Glutamatergic neuron (in vitro differentiated cells): ENCODE measurements at regions not wholly inside any gene's neighbourhood (a gene's known extent, or its start where the extent isn't known, plus 50 kb on each side); places are given as distances from the start of the nearest gene placed in this dataset.

Source experiments
- DNase-seq: peaks from one replicate; pipeline ENCODE4 v3.0.0; 2022
- H3K27ac Mint-ChIP-seq: one replicate; pipeline ENCODE4 v1.8.0; 2020; ENCODE audit warnings: mild to moderate bottlenecking, mixed read lengths, inconsistent platforms; ENCODE audit not compliant: unreplicated experiment
- H3K27me3 Mint-ChIP-seq: one replicate; pipeline ENCODE4 v1.8.0; 2020; ENCODE audit warnings: mild to moderate bottlenecking, moderate library complexity, mixed read lengths, inconsistent platforms; ENCODE audit not compliant: unreplicated experiment
- H3K36me3 Mint-ChIP-seq: one replicate; pipeline ENCODE4 v1.8.0; 2020; ENCODE audit warnings: mild to moderate bottlenecking, mixed read lengths, inconsistent platforms; ENCODE audit not compliant: unreplicated experiment
- H3K4me1 Mint-ChIP-seq: one replicate; pipeline ENCODE4 v1.8.0; 2020; ENCODE audit warnings: mild to moderate bottlenecking, low read depth, mixed read lengths, inconsistent platforms; ENCODE audit not compliant: unreplicated experiment
- H3K4me3 Mint-ChIP-seq: one replicate; pipeline ENCODE4 v1.8.0; 2020; ENCODE audit warnings: mild to moderate bottlenecking, mixed read lengths, inconsistent platforms; ENCODE audit not compliant: unreplicated experiment
- H3K9me3 Mint-ChIP-seq: one replicate; pipeline ENCODE4 v1.8.0; 2020; ENCODE audit warnings: mild to moderate bottlenecking, moderate library complexity, mixed read lengths, inconsistent platforms; ENCODE audit not compliant: unreplicated experiment
- TF ChIP-seq, protein P1 (sequence below): fragments of 200-600 bp; sonication (generic); IDR thresholded peaks from one replicate; pipeline ENCODE4 v1.5.0; 2021; ENCODE audit not compliant: partially characterized antibody, unreplicated experiment

DNA sequence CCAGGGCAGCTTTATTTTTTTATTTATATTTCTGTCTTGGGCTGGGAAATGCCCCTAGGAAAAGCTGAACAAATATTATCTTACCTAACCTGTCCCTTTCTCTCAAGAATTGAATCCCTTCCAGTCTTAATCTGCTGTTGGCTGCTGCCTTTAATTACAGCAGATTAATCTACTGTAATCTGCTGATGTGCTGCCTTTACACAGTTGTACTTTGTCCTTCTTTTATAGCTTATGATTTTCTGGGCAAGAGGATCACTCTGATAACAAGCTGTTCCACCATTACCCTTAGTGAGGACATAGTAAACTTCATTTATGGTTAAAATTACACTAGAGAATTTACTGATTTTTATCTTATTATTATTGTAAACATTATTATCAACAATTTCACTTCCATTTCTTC, 234.5 kb upstream of the MAN1A1 start:
- Mint-ChIP-seq H3K27me3 (no peaks in the 10 kb centered on the region), H3K27ac (no peak overlapping the region), H3K9me3 (no peaks in the 10 kb centered on the region), H3K4me3 (no peak overlapping the region), H3K36me3 (no peaks in the 10 kb centered on the region), H3K4me1 (peaks cover 6% of the 10 kb centered on the region)
- no peak for DNase-seq
- TF ChIP-seq, protein P1, sequence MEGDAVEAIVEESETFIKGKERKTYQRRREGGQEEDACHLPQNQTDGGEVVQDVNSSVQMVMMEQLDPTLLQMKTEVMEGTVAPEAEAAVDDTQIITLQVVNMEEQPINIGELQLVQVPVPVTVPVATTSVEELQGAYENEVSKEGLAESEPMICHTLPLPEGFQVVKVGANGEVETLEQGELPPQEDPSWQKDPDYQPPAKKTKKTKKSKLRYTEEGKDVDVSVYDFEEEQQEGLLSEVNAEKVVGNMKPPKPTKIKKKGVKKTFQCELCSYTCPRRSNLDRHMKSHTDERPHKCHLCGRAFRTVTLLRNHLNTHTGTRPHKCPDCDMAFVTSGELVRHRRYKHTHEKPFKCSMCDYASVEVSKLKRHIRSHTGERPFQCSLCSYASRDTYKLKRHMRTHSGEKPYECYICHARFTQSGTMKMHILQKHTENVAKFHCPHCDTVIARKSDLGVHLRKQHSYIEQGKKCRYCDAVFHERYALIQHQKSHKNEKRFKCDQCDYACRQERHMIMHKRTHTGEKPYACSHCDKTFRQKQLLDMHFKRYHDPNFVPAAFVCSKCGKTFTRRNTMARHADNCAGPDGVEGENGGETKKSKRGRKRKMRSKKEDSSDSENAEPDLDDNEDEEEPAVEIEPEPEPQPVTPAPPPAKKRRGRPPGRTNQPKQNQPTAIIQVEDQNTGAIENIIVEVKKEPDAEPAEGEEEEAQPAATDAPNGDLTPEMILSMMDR = no peak

DNA sequence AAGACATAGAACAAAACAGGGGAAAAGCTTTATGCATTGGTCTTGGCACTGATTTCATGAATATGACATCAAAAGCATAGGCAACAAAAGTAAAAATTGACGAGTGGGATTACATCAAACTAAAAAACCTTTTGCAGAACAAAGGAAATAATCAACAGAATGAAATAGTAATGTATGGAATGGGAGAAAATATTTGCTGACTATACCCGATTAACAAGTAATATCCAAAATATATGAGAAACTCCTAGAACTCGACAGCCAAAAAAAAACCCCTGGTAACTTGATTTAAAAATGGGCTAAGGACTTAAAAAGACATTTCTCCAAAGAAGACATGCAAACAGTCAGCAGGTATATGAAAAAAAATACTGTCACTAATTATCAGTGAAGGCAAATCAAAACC, 231.7 kb upstream of the MAN1A1 start:
- TF ChIP-seq, protein P1 = no peak
- peaks cover 2% of the 10 kb centered on the region for H3K9me3 Mint-ChIP-seq
- H3K4me3 Mint-ChIP-seq = no peak overlapping the region
- peaks cover 8% of the 10 kb centered on the region for H3K36me3 Mint-ChIP-seq
- H3K4me1 Mint-ChIP-seq = peaks cover under 1% of the 10 kb centered on the region
- peaks cover 4% of the 10 kb centered on the region for H3K27me3 Mint-ChIP-seq
- DNase-seq = no peak
- no peak overlapping the region for H3K27ac Mint-ChIP-seq

DNA sequence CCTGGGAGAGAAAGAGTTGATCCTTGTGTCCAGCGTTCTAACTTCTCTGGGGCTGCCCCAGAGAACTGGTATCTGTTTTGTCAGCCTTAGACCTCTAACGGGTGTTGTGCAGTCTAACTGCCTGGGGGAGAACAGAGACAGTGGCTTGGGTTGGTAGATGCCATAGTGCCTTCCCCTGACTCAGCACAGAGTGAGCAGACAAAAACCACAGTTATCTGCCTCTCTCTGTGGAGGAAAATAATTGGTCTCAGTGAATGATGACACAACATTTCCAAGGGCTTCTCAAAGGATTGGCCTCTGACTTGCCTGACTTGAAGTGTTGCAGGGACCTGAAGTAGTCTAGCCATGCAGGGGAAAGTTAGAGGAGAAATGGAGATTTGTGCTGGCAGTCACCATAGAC, 226.2 kb upstream of the MAN1A1 start:
- Mint-ChIP-seq H3K4me1 (no peaks in the 10 kb centered on the region), H3K27ac (no peak overlapping the region), H3K36me3 (peaks cover 9% of the 10 kb centered on the region), H3K9me3 (peaks cover 2% of the 10 kb centered on the region), H3K4me3 (no peak overlapping the region), H3K27me3 (peaks cover 4% of the 10 kb centered on the region)
- DNase-seq = no peak
- TF ChIP-seq, protein P1 = no peak

DNA sequence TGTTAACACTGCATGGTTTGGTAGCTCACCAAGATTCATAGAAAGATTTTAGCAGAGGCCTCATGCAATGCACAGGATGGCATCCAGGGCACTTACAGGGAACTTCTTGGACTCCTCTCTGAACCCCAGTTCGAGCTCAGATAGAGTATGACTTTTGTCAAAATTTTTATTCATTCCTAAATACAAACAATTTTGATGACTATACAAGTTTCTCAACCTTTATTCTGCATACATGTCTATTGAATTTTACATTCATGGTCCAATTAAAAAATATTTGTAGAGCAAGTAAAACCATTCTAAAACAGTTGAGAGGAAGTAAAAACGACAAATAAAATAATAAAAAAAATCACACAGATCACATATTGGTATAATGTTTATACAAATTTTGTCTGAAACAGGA, 219.0 kb upstream of the MAN1A1 start:
- Mint-ChIP-seq H3K4me1 (peaks cover 2% of the 10 kb centered on the region), H3K9me3 (no peaks in the 10 kb centered on the region), H3K27me3 (no peaks in the 10 kb centered on the region), H3K4me3 (no peak overlapping the region), H3K27ac (no peak overlapping the region), H3K36me3 (no peaks in the 10 kb centered on the region)
- TF ChIP-seq, protein P1 = no peak
- no peak for DNase-seq

DNA sequence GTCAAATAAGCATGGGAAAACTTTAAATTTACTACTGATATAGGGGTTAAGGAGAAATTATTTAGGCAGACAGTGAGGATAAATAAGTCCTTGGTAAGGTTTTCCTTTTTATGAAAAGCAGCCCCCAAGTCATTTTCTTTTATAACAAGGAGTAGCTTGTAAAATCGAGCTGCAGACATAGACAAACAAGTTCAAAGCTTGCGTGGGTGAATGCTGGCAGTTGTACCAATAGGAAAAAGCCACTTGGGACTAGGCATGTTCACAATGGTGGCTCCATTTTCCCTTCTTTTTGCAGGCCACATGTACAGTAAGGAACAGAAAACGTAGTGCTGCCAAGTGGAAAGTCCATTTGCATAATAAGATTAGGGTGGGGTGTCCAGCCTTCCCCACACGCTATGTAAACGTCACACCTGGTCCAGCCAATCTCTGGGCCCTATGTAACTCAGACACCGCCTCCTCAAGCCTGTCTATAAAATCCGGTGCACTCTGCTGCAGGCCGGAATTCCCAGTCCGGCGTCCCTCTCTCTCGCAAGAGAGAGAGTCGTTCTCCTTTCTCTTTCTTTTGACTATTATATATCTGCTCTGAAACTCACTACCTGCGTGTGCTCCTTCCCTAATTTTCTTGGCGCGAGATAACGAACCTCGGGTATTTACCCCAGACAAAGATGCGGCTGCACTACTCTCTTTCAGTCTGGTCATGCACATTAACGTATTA, 217.1 kb upstream of the MAN1A1 start:
- Mint-ChIP-seq H3K27me3 (no peaks in the 10 kb centered on the region), H3K4me1 (peaks cover 2% of the 10 kb centered on the region), H3K9me3 (no peaks in the 10 kb centered on the region), H3K36me3 (no peaks in the 10 kb centered on the region), H3K27ac (no peak overlapping the region), H3K4me3 (no peak overlapping the region)
- TF ChIP-seq, protein P1 = no peak
- no peak for DNase-seq
